GM21381 (cell line): ENCODE measurements at regions not wholly inside any gene's neighbourhood (a gene's known extent, or its start where the extent isn't known, plus 50 kb on each side); places are given as distances from the start of the nearest gene placed in this dataset.

Experiments
- ATAC-seq: cut with Tn5 transposase; IDR thresholded peaks from one replicate; pipeline ENCODE4 v1.9.1; 2021; ENCODE audit warnings: mild to moderate bottlenecking, moderate library complexity; ENCODE audit not compliant: unreplicated experiment

- ATAC-seq, result no peak
These were observed 65.8 kb upstream of the FRMD4A start for GRCh38 chr10:14396411-14397048.

- no peak for ATAC-seq
These were observed 63.5 kb upstream of the FRMD4A start for GRCh38 chr10:14394179-14394578.

GRCh38 chr10:14391342-14391741 is 60.6 kb upstream of the FRMD4A start:
- ATAC-seq, result no peak

GRCh38 chr10:14389981-14390590 is 59.4 kb upstream of the FRMD4A start:
- ATAC-seq, result peak; percentile 94

GRCh38 chr10:14385596-14386593 is 55.2 kb upstream of the FRMD4A start:
- ATAC-seq, result no peak

GRCh38 chr10:14384915-14385314 is 54.2 kb upstream of the FRMD4A start:
- no peak for ATAC-seq

GRCh38 chr10:14384116-14384730 is 53.5 kb upstream of the FRMD4A start:
- no peak for ATAC-seq

- no peak for ATAC-seq
These were observed 52.5 kb upstream of the FRMD4A start for GRCh38 chr10:14383266-14383665.

- no peak for ATAC-seq
These were observed 51.8 kb upstream of the FRMD4A start for GRCh38 chr10:14382531-14382930.

GRCh38 chr10:14382022-14382421 is 51.3 kb upstream of the FRMD4A start:
- no peak for ATAC-seq

GRCh38 chr10:14381475-14381874 is 50.8 kb upstream of the FRMD4A start:
- ATAC-seq, result no peak

GRCh38 chr10:14380746-14381145 is 50.0 kb upstream of the FRMD4A start:
- ATAC-seq, result no peak
